A673 (cell line): ENCODE measurements at regions not wholly inside any gene's neighbourhood (a gene's known extent, or its start where the extent isn't known, plus 50 kb on each side); places are given as distances from the start of the nearest gene placed in this dataset.

Source experiments
- BruUV-seq: library from RNA; stranded (reverse); fragments of 400-500 nt; replicated peaks from 2 replicates; lab custom pipeline; 2021; lab: Mats Ljungman, UMichigan
- CTCF ChIA-PET: fragments of 300-600 bp; sonication (Branson Sonifier 250); formaldehyde crosslinking; loops from one replicate; lab custom pipeline; 2022; ENCODE audit warnings: antibody characterized with exemption; lab: Charles Lee
- POLR2A ChIA-PET: fragments of 300-600 bp; sonication (Branson Sonifier 250); formaldehyde crosslinking; loops from one replicate; lab custom pipeline; 2022; ENCODE audit warnings: antibody characterized with exemption; ENCODE audit not compliant: low non-redundant PET; lab: Charles Lee
- DNase-seq: peaks from one replicate; pipeline ENCODE4 v3.0.0-alpha.2; 2015; ENCODE audit warnings: low spot score
- H3K27ac ChIP-seq: fragments of 200-600 bp; sonication (generic); 2 replicates; pipeline ENCODE4 v1.5.1; 2016; ENCODE audit warnings: mixed run types, low read depth, mild to moderate bottlenecking, mixed read lengths, antibody characterized with exemption, low read length; ENCODE audit not compliant: poor library complexity, severe bottlenecking
- H3K27me3 ChIP-seq: fragments of 200-600 bp; sonication (generic); replicated peaks from 2 replicates; pipeline ENCODE4 v1.6.1; 2017; ENCODE audit warnings: mixed run types, low read depth, mild to moderate bottlenecking, mixed read lengths, antibody characterized with exemption, low read length; ENCODE audit not compliant: insufficient read depth, poor library complexity
- H3K36me3 ChIP-seq: fragments of 200-600 bp; sonication (generic); 2 replicates; pipeline ENCODE4 v1.6.1; 2016; ENCODE audit warnings: mixed run types, mild to moderate bottlenecking, mixed read lengths, antibody characterized with exemption, low read length; ENCODE audit not compliant: insufficient read depth, poor library complexity, severe bottlenecking
- H3K4me1 ChIP-seq: fragments of 200-600 bp; sonication (generic); 2 replicates; pipeline ENCODE4 v1.6.1; 2017; ENCODE audit warnings: mixed run types, mild to moderate bottlenecking, mixed read lengths, antibody characterized with exemption, low read length; ENCODE audit not compliant: insufficient read depth, poor library complexity, severe bottlenecking
- H3K4me3 ChIP-seq: fragments of 200-600 bp; sonication (generic); 2 replicates; pipeline ENCODE4 v1.5.1; 2016; ENCODE audit warnings: low read depth, mixed run types, mild to moderate bottlenecking, mixed read lengths, low read length; ENCODE audit not compliant: poor library complexity, severe bottlenecking
- H3K9me3 ChIP-seq: fragments of 200-600 bp; sonication (generic); 2 replicates; pipeline ENCODE4 v1.6.1; 2016; ENCODE audit warnings: mixed run types, low read depth, mild to moderate bottlenecking, mixed read lengths, antibody characterized with exemption, low read length; ENCODE audit not compliant: poor library complexity, severe bottlenecking
- EZH2 ChIP-seq: fragments of 200-600 bp; sonication (generic); IDR thresholded peaks from 2 replicates; pipeline ENCODE4 v1.6.1; 2017; ENCODE audit warnings: borderline replicate concordance, low read depth, mild to moderate bottlenecking, mixed read lengths, antibody characterized with exemption, low read length; ENCODE audit not compliant: poor library complexity, severe bottlenecking
- intact Hi-C: fragments of 100-400 bp; cut with micrococcal nuclease; formaldehyde crosslinking; loops from one replicate; pipeline ENCODE4 v1.10.0; 2022; ENCODE audit not compliant: unreplicated experiment
- TF ChIP-seq, protein P1 (sequence below): fragments of 300-800, 200-600 bp; sonication (generic); conservative IDR thresholded peaks from 2 replicates; pipeline ENCODE4 v1.5.1; 2017; ENCODE audit warnings: low read depth, mild to moderate bottlenecking, antibody characterized with exemption, low read length, moderate library complexity, mixed read lengths

DNA sequence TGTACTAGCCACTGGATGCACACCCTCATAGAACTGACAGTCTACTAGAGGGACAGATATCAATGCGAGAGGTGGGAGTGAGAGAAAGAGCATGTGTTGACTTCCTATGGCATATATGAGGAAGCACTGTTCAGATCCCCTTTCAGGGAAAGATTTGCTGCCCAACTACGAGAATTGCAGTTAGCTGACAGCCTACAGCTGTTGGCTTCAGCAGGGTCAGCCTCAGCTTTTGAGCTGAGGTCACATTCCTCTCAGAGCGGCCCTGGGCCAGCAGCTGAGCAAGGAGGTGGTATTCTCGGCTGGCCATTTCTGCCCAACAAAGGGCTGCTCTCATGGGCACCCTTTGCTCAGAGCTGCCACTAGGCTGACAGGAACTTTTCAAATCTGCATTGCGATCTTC is 580.2 kb downstream of the MID1IP1 start:
- Histone ChIP-seq H3K27ac (no peak overlapping the region), H3K4me3 (no peak overlapping the region), H3K4me1 (no peaks in the 10 kb centered on the region), H3K27me3 (peaks cover 11% of the 10 kb centered on the region), H3K9me3 (no peaks in the 10 kb centered on the region), H3K36me3 (no peaks in the 10 kb centered on the region)
- intact Hi-C loops, result no loop called here
- TF ChIP-seq EZH2, result no peak
- TF ChIP-seq, protein P1, sequence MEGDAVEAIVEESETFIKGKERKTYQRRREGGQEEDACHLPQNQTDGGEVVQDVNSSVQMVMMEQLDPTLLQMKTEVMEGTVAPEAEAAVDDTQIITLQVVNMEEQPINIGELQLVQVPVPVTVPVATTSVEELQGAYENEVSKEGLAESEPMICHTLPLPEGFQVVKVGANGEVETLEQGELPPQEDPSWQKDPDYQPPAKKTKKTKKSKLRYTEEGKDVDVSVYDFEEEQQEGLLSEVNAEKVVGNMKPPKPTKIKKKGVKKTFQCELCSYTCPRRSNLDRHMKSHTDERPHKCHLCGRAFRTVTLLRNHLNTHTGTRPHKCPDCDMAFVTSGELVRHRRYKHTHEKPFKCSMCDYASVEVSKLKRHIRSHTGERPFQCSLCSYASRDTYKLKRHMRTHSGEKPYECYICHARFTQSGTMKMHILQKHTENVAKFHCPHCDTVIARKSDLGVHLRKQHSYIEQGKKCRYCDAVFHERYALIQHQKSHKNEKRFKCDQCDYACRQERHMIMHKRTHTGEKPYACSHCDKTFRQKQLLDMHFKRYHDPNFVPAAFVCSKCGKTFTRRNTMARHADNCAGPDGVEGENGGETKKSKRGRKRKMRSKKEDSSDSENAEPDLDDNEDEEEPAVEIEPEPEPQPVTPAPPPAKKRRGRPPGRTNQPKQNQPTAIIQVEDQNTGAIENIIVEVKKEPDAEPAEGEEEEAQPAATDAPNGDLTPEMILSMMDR, result no peak
- POLR2A ChIA-PET, result no interaction called here
- no TSS peak for BruUV-seq
- DNase-seq, result no peak
- CTCF ChIA-PET, result no interaction called here

DNA sequence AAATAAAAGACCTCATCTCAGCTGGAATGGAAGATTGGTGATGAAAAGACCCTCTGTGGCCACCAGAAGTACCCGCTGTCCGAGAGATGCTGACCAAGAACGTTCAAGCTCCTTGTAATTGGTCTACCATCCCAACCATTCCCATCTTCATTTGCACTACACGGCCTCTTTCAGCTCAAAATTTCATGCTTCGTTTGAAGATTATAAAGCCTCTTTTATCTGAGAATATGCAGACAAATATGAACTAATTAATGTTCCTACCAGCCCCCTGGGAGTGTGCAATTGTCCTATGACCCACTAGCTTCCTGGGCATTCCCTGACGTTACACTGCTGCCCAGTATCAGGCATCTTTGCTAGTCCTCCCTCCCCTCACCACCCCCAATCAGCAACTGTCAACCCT is 583.7 kb downstream of the MID1IP1 start:
- BruUV-seq, result no TSS peak
- no peak for TF ChIP-seq EZH2
- TF ChIP-seq, protein P1, result no peak
- intact Hi-C loops, result no loop called here
- Histone ChIP-seq H3K9me3 (no peaks in the 10 kb centered on the region), H3K4me3 (no peak overlapping the region), H3K27ac (no peak overlapping the region), H3K36me3 (no peaks in the 10 kb centered on the region), H3K27me3 (peaks cover 11% of the 10 kb centered on the region), H3K4me1 (no peaks in the 10 kb centered on the region)
- no peak for DNase-seq
- POLR2A ChIA-PET, result no interaction called here
- CTCF ChIA-PET, result no interaction called here

DNA sequence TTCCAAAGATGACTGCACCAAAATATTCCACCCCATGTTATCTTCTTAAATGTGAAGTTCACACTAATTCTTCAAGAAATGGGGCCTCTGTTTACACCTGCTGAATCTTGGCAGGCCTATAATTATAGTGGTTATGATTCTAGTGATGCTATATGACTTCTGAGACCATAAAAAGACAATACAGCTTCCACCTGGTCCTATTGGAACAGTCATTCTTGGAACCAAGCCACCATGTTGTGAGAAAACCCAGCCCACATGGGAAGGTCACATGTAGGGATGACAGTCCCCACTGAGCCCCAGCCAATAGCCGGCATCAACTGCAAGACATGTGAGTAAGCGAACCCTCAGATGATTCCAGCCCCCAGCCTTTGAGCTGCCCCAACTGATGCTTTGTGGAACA is 587.5 kb downstream of the MID1IP1 start:
- TF ChIP-seq, protein P1, result no peak
- TF ChIP-seq EZH2, result no peak
- no peak for DNase-seq
- BruUV-seq, result no TSS peak
- peaks cover 11% of the 10 kb centered on the region for H3K27me3 ChIP-seq
- H3K4me3 ChIP-seq, result no peak overlapping the region
- no peaks in the 10 kb centered on the region for H3K9me3 ChIP-seq
- no peaks in the 10 kb centered on the region for H3K4me1 ChIP-seq
- H3K36me3 ChIP-seq, result no peaks in the 10 kb centered on the region
- intact Hi-C loops, result no loop called here
- ChIA-PET POLR2A (no interaction called here), CTCF (no interaction called here)
- H3K27ac ChIP-seq, result no peak overlapping the region
